ENCODE measurements at regions not wholly inside any gene's neighbourhood (a gene's known extent, or its start where the extent isn't known, plus 50 kb on each side); places are given as distances from the start of the nearest gene placed in this dataset.
"Not testable (repeated sequence)": the region's sequence is repeated elsewhere in the genome, so short reads cannot be mapped to it uniquely, and the experiment has no call there.

- no peaks in the 10 kb centered on the region for H3K27me3 Mint-ChIP-seq (ENCODE audit: low read depth)
- DNase-seq (no peak), ATAC-seq (no peak)
- peaks cover 4% of the 10 kb centered on the region for H3K9me3 Mint-ChIP-seq (ENCODE audit: insufficient read depth)
- H3K4me3 Mint-ChIP-seq = no peak overlapping the region
- CTCF ChIA-PET = interaction anchor here (0.8 kb wide), 1 partner anchor 61 kb away, joined by 3 read pairs; no protein-coding TSS in a partner anchor
- no peak overlapping the region for H3K27ac Mint-ChIP-seq
- peaks cover 7% of the 10 kb centered on the region for H3K36me3 Mint-ChIP-seq (ENCODE audit: low read depth)
- POLR2A ChIA-PET = interaction anchor here (0.8 kb wide), 1 partner anchor 13 kb away, joined by 3 read pairs; no protein-coding TSS in a partner anchor
- H3K4me1 Mint-ChIP-seq (ENCODE audit: low read depth) = peaks cover 25% of the 10 kb centered on the region
Observed at GRCh38 chr14:61602003-61602732, 93.1 kb upstream of the HIF1A start.

GRCh38 chr14:61602733-61603077, 92.6 kb upstream of the HIF1A start:
- no peak overlapping the region for H3K27ac Mint-ChIP-seq
- POLR2A ChIA-PET = interaction anchor here (0.8 kb wide), 1 partner anchor 13 kb away, joined by 3 read pairs; no protein-coding TSS in a partner anchor
- H3K4me1 Mint-ChIP-seq (ENCODE audit: low read depth) = peaks cover 29% of the 10 kb centered on the region
- CTCF ChIA-PET = interaction anchor here (0.8 kb wide), 1 partner anchor 61 kb away, joined by 3 read pairs; no protein-coding TSS in a partner anchor
- H3K36me3 Mint-ChIP-seq (ENCODE audit: low read depth) = peaks cover 7% of the 10 kb centered on the region
- no peak for DNase-seq
- ATAC-seq = no peak
- no peak overlapping the region for H3K4me3 Mint-ChIP-seq
- no peaks in the 10 kb centered on the region for H3K27me3 Mint-ChIP-seq (ENCODE audit: low read depth)
- H3K9me3 Mint-ChIP-seq (ENCODE audit: insufficient read depth) = peaks cover 4% of the 10 kb centered on the region

GRCh38 chr14:61603736-61604135, 91.6 kb upstream of the HIF1A start:
- ChIA-PET CTCF (interaction anchor here (0.8 kb wide), 1 partner anchor 9 kb away, joined by 3 read pairs; no protein-coding TSS in a partner anchor), POLR2A (no interaction called here)
- Mint-ChIP-seq H3K4me1 (ENCODE audit: low read depth) (peaks cover 20% of the 10 kb centered on the region), H3K9me3 (ENCODE audit: insufficient read depth) (peaks cover 4% of the 10 kb centered on the region), H3K27ac (no peak overlapping the region), H3K27me3 (ENCODE audit: low read depth) (no peaks in the 10 kb centered on the region), H3K36me3 (ENCODE audit: low read depth) (peaks cover 7% of the 10 kb centered on the region), H3K4me3 (no peak overlapping the region)
- ATAC-seq = no peak
- no peak for DNase-seq

- peaks cover 7% of the 10 kb centered on the region for H3K36me3 Mint-ChIP-seq (ENCODE audit: low read depth)
- no peak overlapping the region for H3K4me3 Mint-ChIP-seq
- ChIA-PET CTCF (interaction anchor here (0.7 to 1.5 kb wide), 6 partner anchors 9 to 98 kb away, joined by 3 to 7 read pairs (median 4); no protein-coding TSS in a partner anchor), POLR2A (interaction anchor here (1.0 kb wide), 1 partner anchor 88 kb away, joined by 3 read pairs; no protein-coding TSS in a partner anchor)
- H3K27ac Mint-ChIP-seq = no peak overlapping the region
- H3K4me1 Mint-ChIP-seq (ENCODE audit: low read depth) = peaks cover 14% of the 10 kb centered on the region
- peaks cover 4% of the 10 kb centered on the region for H3K9me3 Mint-ChIP-seq (ENCODE audit: insufficient read depth)
- ATAC-seq = no peak
- no peak for DNase-seq
- H3K27me3 Mint-ChIP-seq (ENCODE audit: low read depth) = no peaks in the 10 kb centered on the region
Observed at GRCh38 chr14:61607570-61608244, 87.6 kb upstream of the HIF1A start.

- ChIA-PET POLR2A (interaction anchor here (1.0 kb wide), 1 partner anchor 88 kb away, joined by 3 read pairs; no protein-coding TSS in a partner anchor), CTCF (interaction anchor here (0.9 to 1.5 kb wide), 6 partner anchors 9 to 90 kb away, joined by 3 to 4 read pairs (median 4); no protein-coding TSS in a partner anchor)
- Mint-ChIP-seq H3K36me3 (ENCODE audit: low read depth) (peaks cover 7% of the 10 kb centered on the region), H3K4me3 (no peak overlapping the region), H3K27ac (no peak overlapping the region), H3K4me1 (ENCODE audit: low read depth) (peaks cover 12% of the 10 kb centered on the region), H3K27me3 (ENCODE audit: low read depth) (no peaks in the 10 kb centered on the region), H3K9me3 (ENCODE audit: insufficient read depth) (peaks cover 4% of the 10 kb centered on the region)
- DNase-seq (no peak), ATAC-seq (no peak)
Observed at GRCh38 chr14:61608245-61609165, 86.8 kb upstream of the HIF1A start.

GRCh38 chr14:61609191-61609843, 86.0 kb upstream of the HIF1A start:
- Mint-ChIP-seq H3K9me3 (ENCODE audit: insufficient read depth) (peaks cover 4% of the 10 kb centered on the region), H3K4me3 (no peak overlapping the region), H3K4me1 (ENCODE audit: low read depth) (peaks cover 12% of the 10 kb centered on the region), H3K27me3 (ENCODE audit: low read depth) (no peaks in the 10 kb centered on the region), H3K27ac (no peak overlapping the region), H3K36me3 (ENCODE audit: low read depth) (peaks cover 5% of the 10 kb centered on the region)
- ChIA-PET POLR2A (no interaction called here), CTCF (interaction anchor here (1.0 to 1.5 kb wide), 3 partner anchors 8 to 21 kb away, joined by 3 to 4 read pairs (median 3); no protein-coding TSS in a partner anchor)
- no peak for ATAC-seq
- DNase-seq = no peak

DNA sequence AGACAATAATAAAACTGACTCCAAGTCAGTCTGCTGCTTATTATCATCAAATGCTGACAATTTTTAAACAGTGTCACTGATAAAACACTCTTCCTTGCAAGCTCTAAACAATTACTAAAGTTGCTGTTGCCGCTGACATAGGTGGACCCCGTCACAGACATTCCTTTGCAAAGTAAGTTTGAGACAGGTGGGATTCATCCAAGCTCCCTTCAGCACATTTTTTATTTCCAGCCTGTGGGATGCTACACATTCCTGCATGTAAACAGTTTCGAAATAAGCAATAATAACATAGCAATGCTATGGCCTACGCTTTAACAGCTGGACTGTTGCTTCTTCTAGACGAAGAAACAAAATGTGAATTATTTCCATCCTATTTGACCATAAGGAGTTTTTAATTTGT, 85.4 kb upstream of the HIF1A start:
- H3K36me3 Mint-ChIP-seq (ENCODE audit: low read depth) = peaks cover 2% of the 10 kb centered on the region
- no peak for DNase-seq
- POLR2A ChIA-PET = no interaction called here
- H3K9me3 Mint-ChIP-seq (ENCODE audit: insufficient read depth) = peaks cover 3% of the 10 kb centered on the region
- no peaks in the 10 kb centered on the region for H3K27me3 Mint-ChIP-seq (ENCODE audit: low read depth)
- CTCF ChIA-PET = no interaction called here
- H3K27ac Mint-ChIP-seq = no peak overlapping the region
- peaks cover 12% of the 10 kb centered on the region for H3K4me1 Mint-ChIP-seq (ENCODE audit: low read depth)
- no peak for ATAC-seq
- no peak overlapping the region for H3K4me3 Mint-ChIP-seq

- CTCF ChIA-PET = no interaction called here
- no peaks in the 10 kb centered on the region for H3K9me3 Mint-ChIP-seq (ENCODE audit: insufficient read depth)
- ATAC-seq = no peak
Observed at GRCh38 chr14:61610900-61611299, 84.4 kb upstream of the HIF1A start.

GRCh38 chr14:61611880-61612630, 83.3 kb upstream of the HIF1A start:
- POLR2A ChIA-PET = no interaction called here
- ATAC-seq = no peak
- no peak for DNase-seq
- H3K4me3 Mint-ChIP-seq = no peak overlapping the region
- H3K9me3 Mint-ChIP-seq (ENCODE audit: insufficient read depth) = no peaks in the 10 kb centered on the region
- no peaks in the 10 kb centered on the region for H3K36me3 Mint-ChIP-seq (ENCODE audit: low read depth)
- peaks cover 6% of the 10 kb centered on the region for H3K4me1 Mint-ChIP-seq (ENCODE audit: low read depth)
- H3K27me3 Mint-ChIP-seq (ENCODE audit: low read depth) = no peaks in the 10 kb centered on the region
- H3K27ac Mint-ChIP-seq = no peak overlapping the region
- CTCF ChIA-PET = no interaction called here

More at GRCh38 chr14:61610900-61611299, 84.4 kb upstream of the HIF1A start:
- no peak overlapping the region for H3K27ac Mint-ChIP-seq
- DNase-seq = no peak
- peaks cover 12% of the 10 kb centered on the region for H3K4me1 Mint-ChIP-seq (ENCODE audit: low read depth)
- no peaks in the 10 kb centered on the region for H3K27me3 Mint-ChIP-seq (ENCODE audit: low read depth)
- POLR2A ChIA-PET = no interaction called here
- H3K36me3 Mint-ChIP-seq (ENCODE audit: low read depth) = no peaks in the 10 kb centered on the region
- no peak overlapping the region for H3K4me3 Mint-ChIP-seq

DNA sequence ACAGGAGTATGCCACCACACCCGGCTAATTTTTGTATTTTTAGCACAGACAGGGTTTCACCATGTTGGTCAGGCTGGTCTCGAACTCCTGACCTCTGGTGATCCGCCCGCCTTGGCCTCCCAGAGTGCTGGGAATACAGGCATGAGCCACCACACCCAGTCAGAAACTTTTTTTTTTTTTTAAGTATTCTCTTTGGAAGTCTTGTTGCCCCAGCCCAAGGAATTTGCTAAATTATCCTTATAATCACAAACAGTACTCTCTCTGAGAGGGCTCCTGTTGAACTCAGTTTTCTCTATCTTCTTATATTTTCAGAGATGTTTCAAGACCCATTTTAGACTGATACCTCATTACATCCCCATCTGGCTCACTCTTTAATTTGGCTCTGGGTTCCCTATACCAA, 82.3 kb upstream of the HIF1A start:
- CTCF ChIA-PET; ATAC-seq; POLR2A ChIA-PET; H3K4me3 Mint-ChIP-seq; DNase-seq; H3K27ac Mint-ChIP-seq; H3K9me3 Mint-ChIP-seq (ENCODE audit: insufficient read depth); H3K4me1 Mint-ChIP-seq (ENCODE audit: low read depth); H3K36me3 Mint-ChIP-seq (ENCODE audit: low read depth); H3K27me3 Mint-ChIP-seq (ENCODE audit: low read depth): not testable (repeated sequence)

DNA sequence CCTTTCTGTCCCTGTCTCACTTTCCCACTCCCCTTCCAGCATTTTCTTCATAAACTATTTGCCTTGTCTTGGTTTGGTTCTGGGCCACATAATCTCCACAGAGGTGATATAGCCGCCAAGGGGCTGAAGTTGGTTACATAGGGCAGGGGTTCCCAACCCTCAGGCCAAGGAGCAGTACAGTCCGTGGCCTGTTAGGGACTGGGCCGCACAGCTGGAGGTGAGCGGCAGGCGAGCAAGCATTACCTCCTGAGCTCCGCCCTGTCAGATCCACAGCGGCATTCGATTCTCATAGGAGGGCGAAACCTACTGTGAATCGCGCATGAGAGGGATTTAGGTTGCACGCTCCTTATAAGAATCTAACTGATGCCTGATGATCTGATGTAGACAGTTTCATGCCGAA, 80.6 kb upstream of the HIF1A start:
- peaks cover 18% of the 10 kb centered on the region for H3K4me1 Mint-ChIP-seq (ENCODE audit: low read depth)
- no peak overlapping the region for H3K27ac Mint-ChIP-seq
- no peak overlapping the region for H3K4me3 Mint-ChIP-seq
- ATAC-seq (no peak), DNase-seq (no peak)
- POLR2A ChIA-PET = no interaction called here
- H3K9me3 Mint-ChIP-seq (ENCODE audit: insufficient read depth) = no peaks in the 10 kb centered on the region
- H3K27me3 Mint-ChIP-seq (ENCODE audit: low read depth) = no peaks in the 10 kb centered on the region
- CTCF ChIA-PET = no interaction called here
- no peaks in the 10 kb centered on the region for H3K36me3 Mint-ChIP-seq (ENCODE audit: low read depth)
